Duodenal mucosa (tissue), 2 donors: ENCODE measurements at regions not wholly inside any gene's neighbourhood (a gene's known extent, or its start where the extent isn't known, plus 50 kb on each side); places are given as distances from the start of the nearest gene placed in this dataset.
"Not testable (repeated sequence)": the region's sequence is repeated elsewhere in the genome, so short reads cannot be mapped to it uniquely, and the experiment has no call there.

Experiments
- H3K27ac ChIP-seq: one replicate; pipeline ENCODE4 v1.7.0; 2013; ENCODE audit warnings: low read depth, low read length
- H3K27me3 ChIP-seq, 2 donors: one replicate each; pipeline ENCODE4 v1.7.0; 2013; ENCODE audit warnings: low read length in 2 of 2, control low read depth in 1 of 2; ENCODE audit not compliant: insufficient read depth in 2 of 2, control insufficient read depth in 1 of 2
- H3K36me3 ChIP-seq, 2 donors: one replicate each; pipeline ENCODE4 v1.7.0; 2013; ENCODE audit warnings: low read length in 2 of 2, control low read depth in 1 of 2; ENCODE audit not compliant: insufficient read depth in 2 of 2, control insufficient read depth in 1 of 2
- H3K4me1 ChIP-seq, 2 donors: one replicate each; pipeline ENCODE4 v1.7.0; 2013; ENCODE audit warnings: low read length in 2 of 2, control low read depth in 1 of 2; ENCODE audit not compliant: insufficient read depth in 2 of 2, control insufficient read depth in 1 of 2
- H3K4me3 ChIP-seq, 2 donors: one replicate each; pipeline ENCODE4 v1.7.0; 2013; ENCODE audit warnings: low read length in 2 of 2, low read depth in 1 of 2
- H3K9ac ChIP-seq, 2 donors: one replicate each; pipeline ENCODE4 v1.7.0; 2013; ENCODE audit warnings: low read length in 2 of 2, low read depth in 1 of 2
- H3K9me3 ChIP-seq, 2 donors: one replicate each; pipeline ENCODE4 v1.7.0; 2013; ENCODE audit warnings: low read length in 2 of 2, control low read depth in 1 of 2; ENCODE audit not compliant: control insufficient read depth in 1 of 2

GRCh38 chr2:239721991-239722759 lies 303.0 kb downstream of the NDUFA10 start:
- no peaks in the 10 kb centered on the region for H3K27me3 ChIP-seq
- peaks cover 2 to 7% of the 10 kb centered on the region in 2 donors for H3K9me3 ChIP-seq
- H3K4me1 ChIP-seq, result no peaks in the 10 kb centered on the region
- H3K9ac ChIP-seq, result no peak overlapping the region
- H3K36me3 ChIP-seq, result no peaks in the 10 kb centered on the region
- no peak overlapping the region for H3K4me3 ChIP-seq
- no peak overlapping the region for H3K27ac ChIP-seq

- Histone ChIP-seq H3K4me1 (no peaks in the 10 kb centered on the region), H3K27ac (no peak overlapping the region), H3K36me3 (no peaks in the 10 kb centered on the region), H3K9me3 (peaks cover 2 to 7% of the 10 kb centered on the region in 2 donors), H3K27me3 (no peaks in the 10 kb centered on the region), H3K4me3 (no peak overlapping the region), H3K9ac (no peak overlapping the region)
Observed at GRCh38 chr2:239721531-239721930, 303.6 kb downstream of the NDUFA10 start.

- Histone ChIP-seq H3K9me3 (peaks cover 2 to 7% of the 10 kb centered on the region in 2 donors), H3K27me3 (no peaks in the 10 kb centered on the region), H3K4me3 (no peak overlapping the region), H3K4me1 (no peaks in the 10 kb centered on the region), H3K36me3 (no peaks in the 10 kb centered on the region), H3K9ac (no peak overlapping the region), H3K27ac (no peak overlapping the region)
Observed at GRCh38 chr2:239720361-239721360, 304.5 kb downstream of the NDUFA10 start.

GRCh38 chr2:239719791-239720360 lies 305.3 kb downstream of the NDUFA10 start:
- Histone ChIP-seq H3K4me1 (no peaks in the 10 kb centered on the region), H3K36me3 (no peaks in the 10 kb centered on the region)

GRCh38 chr2:239718991-239719390 lies 306.2 kb downstream of the NDUFA10 start:
- H3K4me3 ChIP-seq, H3K36me3 ChIP-seq, H3K9ac ChIP-seq: not testable (repeated sequence)

More at GRCh38 chr2:239719791-239720360, 305.3 kb downstream of the NDUFA10 start:
- H3K27me3 ChIP-seq, result no peaks in the 10 kb centered on the region
- no peak overlapping the region for H3K4me3 ChIP-seq
- H3K27ac ChIP-seq, result no peak overlapping the region
- H3K9ac ChIP-seq, result no peak overlapping the region
- peaks cover 2 to 7% of the 10 kb centered on the region in 2 donors for H3K9me3 ChIP-seq

GRCh38 chr2:239717706-239718105 lies 307.4 kb downstream of the NDUFA10 start:
- peaks cover 4 to 7% of the 10 kb centered on the region in 2 donors for H3K9me3 ChIP-seq
- no peak overlapping the region for H3K9ac ChIP-seq

More at GRCh38 chr2:239718991-239719390, 306.2 kb downstream of the NDUFA10 start:
- H3K27ac ChIP-seq, H3K4me1 ChIP-seq, H3K9me3 ChIP-seq, H3K27me3 ChIP-seq: not testable (repeated sequence)

GRCh38 chr2:239717319-239717675 lies 307.8 kb downstream of the NDUFA10 start:
- peaks cover 4 to 7% of the 10 kb centered on the region in 2 donors for H3K9me3 ChIP-seq
- H3K27ac ChIP-seq, result no peak overlapping the region
- no peak overlapping the region for H3K4me3 ChIP-seq
- no peaks in the 10 kb centered on the region for H3K36me3 ChIP-seq
- no peaks in the 10 kb centered on the region for H3K27me3 ChIP-seq
- no peak overlapping the region for H3K9ac ChIP-seq
- no peaks in the 10 kb centered on the region for H3K4me1 ChIP-seq

More at GRCh38 chr2:239717706-239718105, 307.4 kb downstream of the NDUFA10 start:
- H3K4me3 ChIP-seq, result no peak overlapping the region
- no peaks in the 10 kb centered on the region for H3K36me3 ChIP-seq
- no peaks in the 10 kb centered on the region for H3K4me1 ChIP-seq
- H3K27me3 ChIP-seq, result no peaks in the 10 kb centered on the region
- H3K27ac ChIP-seq, result no peak overlapping the region

GRCh38 chr2:239716536-239717318 lies 308.4 kb downstream of the NDUFA10 start:
- Histone ChIP-seq H3K9ac (no peak overlapping the region), H3K27ac (no peak overlapping the region)

GRCh38 chr2:239716009-239716408 lies 309.1 kb downstream of the NDUFA10 start:
- Histone ChIP-seq H3K4me1 (no peaks in the 10 kb centered on the region), H3K27ac (no peak overlapping the region), H3K9me3 (peaks cover 4 to 7% of the 10 kb centered on the region in 2 donors), H3K4me3 (no peak overlapping the region), H3K27me3 (no peaks in the 10 kb centered on the region), H3K36me3 (no peaks in the 10 kb centered on the region), H3K9ac (no peak overlapping the region)

More at GRCh38 chr2:239716536-239717318, 308.4 kb downstream of the NDUFA10 start:
- no peaks in the 10 kb centered on the region for H3K36me3 ChIP-seq
- H3K9me3 ChIP-seq, result peaks cover 4 to 7% of the 10 kb centered on the region in 2 donors
- H3K4me3 ChIP-seq, result no peak overlapping the region
- no peaks in the 10 kb centered on the region for H3K4me1 ChIP-seq
- no peaks in the 10 kb centered on the region for H3K27me3 ChIP-seq
